ENCODE measurements at regions not wholly inside any gene's neighbourhood (a gene's known extent, or its start where the extent isn't known, plus 50 kb on each side); places are given as distances from the start of the nearest gene placed in this dataset.

- TF ChIP-seq CTCF (IDR thresholded peaks at IDR 0.05; ENCODE audit: insufficient read depth, low read length, poor library complexity, severe bottlenecking) (no peak), EZH2phosphoT487 (conservative IDR thresholded peaks at IDR 0.05; ENCODE audit: low read length) (no peak)
Observed at GRCh38 chr4:187183826-187184225, 460.2 kb upstream of the FAT1 start.

Data from SU-DHL-6 (cell line).